ENCODE measurements at regions not wholly inside any gene's neighbourhood (a gene's known extent, or its start where the extent isn't known, plus 50 kb on each side); places are given as distances from the start of the nearest gene placed in this dataset.
"Not testable (repeated sequence)": the region's sequence is repeated elsewhere in the genome, so short reads cannot be mapped to it uniquely, and the experiment has no call there.

GRCh38 chr13:88459331-88459730 lies 788.2 kb downstream of the SLITRK5 start:
- Mint-ChIP-seq H3K27me3 (no peaks in the 10 kb centered on the region), H3K27ac (no peak overlapping the region), H3K9me3 (peaks cover 0 to 7% (median 0%) of the 10 kb centered on the region in 3 donors), H3K4me3 (no peak overlapping the region), H3K4me1 (peaks cover 0 to 3% (median 0%) of the 10 kb centered on the region in 3 donors), H3K36me3 (no peaks in the 10 kb centered on the region)

- Mint-ChIP-seq H3K4me3 (no peak overlapping the region), H3K27ac (no peak overlapping the region), H3K4me1 (peaks cover 0 to 3% (median 0%) of the 10 kb centered on the region in 3 donors), H3K36me3 (no peaks in the 10 kb centered on the region), H3K9me3 (peaks cover 0 to 3% (median 0%) of the 10 kb centered on the region in 3 donors), H3K27me3 (no peaks in the 10 kb centered on the region)
Observed at GRCh38 chr13:88461272-88462009, 790.3 kb downstream of the SLITRK5 start.

GRCh38 chr13:88464851-88465250 lies 793.7 kb downstream of the SLITRK5 start:
- peaks cover 0 to 3% (median 0%) of the 10 kb centered on the region in 3 donors for H3K9me3 Mint-ChIP-seq
- H3K4me3 Mint-ChIP-seq, result no peak overlapping the region
- no peaks in the 10 kb centered on the region for H3K27me3 Mint-ChIP-seq
- no peaks in the 10 kb centered on the region for H3K36me3 Mint-ChIP-seq
- H3K4me1 Mint-ChIP-seq, result peaks cover 0 to 3% (median 0%) of the 10 kb centered on the region in 3 donors
- H3K27ac Mint-ChIP-seq, result no peak overlapping the region

GRCh38 chr13:88472316-88472715 lies 801.1 kb downstream of the SLITRK5 start:
- H3K27ac Mint-ChIP-seq, result no peak overlapping the region
- H3K4me3 Mint-ChIP-seq, result no peak overlapping the region
- no peaks in the 10 kb centered on the region for H3K4me1 Mint-ChIP-seq
- no peaks in the 10 kb centered on the region for H3K36me3 Mint-ChIP-seq
- H3K9me3 Mint-ChIP-seq, result no peaks in the 10 kb centered on the region
- H3K27me3 Mint-ChIP-seq, result no peaks in the 10 kb centered on the region

- Mint-ChIP-seq H3K4me3 (no peak overlapping the region), H3K27ac (no peak overlapping the region), H3K36me3 (no peaks in the 10 kb centered on the region), H3K27me3 (no peaks in the 10 kb centered on the region), H3K4me1 (peaks cover 0 to 3% (median 0%) of the 10 kb centered on the region in 3 donors), H3K9me3 (peaks cover 0 to 13% (median 4%) of the 10 kb centered on the region in 3 donors)
Observed at GRCh38 chr13:88483202-88483601, 812.0 kb downstream of the SLITRK5 start.

- Mint-ChIP-seq H3K36me3 (no peaks in the 10 kb centered on the region), H3K4me3 (no peak overlapping the region), H3K27me3 (no peaks in the 10 kb centered on the region), H3K4me1 (no peaks in the 10 kb centered on the region), H3K27ac (no peak overlapping the region), H3K9me3 (peaks cover 3 to 28% (median 11%) of the 10 kb centered on the region in 3 donors)
Observed at GRCh38 chr13:88507909-88508308, 836.7 kb downstream of the SLITRK5 start.

- peaks cover 1 to 19% (median 7%) of the 10 kb centered on the region in 3 donors for H3K9me3 Mint-ChIP-seq
- not testable (repeated sequence) for H3K27ac Mint-ChIP-seq, H3K27me3 Mint-ChIP-seq, H3K4me1 Mint-ChIP-seq, H3K36me3 Mint-ChIP-seq
- H3K4me3 Mint-ChIP-seq, result peak overlapping the region in 1 of 4 donors; percentile 40
Observed at GRCh38 chr13:88512993-88513392, 841.8 kb downstream of the SLITRK5 start.

GRCh38 chr13:88526186-88526852 lies 855.1 kb downstream of the SLITRK5 start:
- no peak overlapping the region for H3K4me3 Mint-ChIP-seq
- no peaks in the 10 kb centered on the region for H3K4me1 Mint-ChIP-seq
- H3K27ac Mint-ChIP-seq, result peak overlapping the region in 1 of 3 donors; percentile 25
- H3K27me3 Mint-ChIP-seq, result no peaks in the 10 kb centered on the region
- no peaks in the 10 kb centered on the region for H3K36me3 Mint-ChIP-seq
- H3K9me3 Mint-ChIP-seq, result peaks cover 0 to 10% (median 4%) of the 10 kb centered on the region in 3 donors

GRCh38 chr13:88526853-88527215 lies 855.7 kb downstream of the SLITRK5 start:
- peaks cover 0 to 9% (median 4%) of the 10 kb centered on the region in 3 donors for H3K9me3 Mint-ChIP-seq
- no peaks in the 10 kb centered on the region for H3K36me3 Mint-ChIP-seq
- no peak overlapping the region for H3K27ac Mint-ChIP-seq
- no peaks in the 10 kb centered on the region for H3K4me1 Mint-ChIP-seq
- H3K27me3 Mint-ChIP-seq, result no peaks in the 10 kb centered on the region
- H3K4me3 Mint-ChIP-seq, result no peak overlapping the region

GRCh38 chr13:88541994-88542393 lies 870.8 kb downstream of the SLITRK5 start:
- H3K9me3 Mint-ChIP-seq, result peaks cover 0 to 3% (median 2%) of the 10 kb centered on the region in 3 donors
- H3K27me3 Mint-ChIP-seq, result no peaks in the 10 kb centered on the region
- H3K4me3 Mint-ChIP-seq, result no peak overlapping the region
- H3K36me3 Mint-ChIP-seq, result no peaks in the 10 kb centered on the region
- no peak overlapping the region for H3K27ac Mint-ChIP-seq
- H3K4me1 Mint-ChIP-seq, result no peaks in the 10 kb centered on the region

GRCh38 chr13:88544836-88545235 lies 873.7 kb downstream of the SLITRK5 start:
- H3K27ac Mint-ChIP-seq, result no peak overlapping the region
- H3K4me3 Mint-ChIP-seq, result no peak overlapping the region

GRCh38 chr13:88552966-88553365 lies 881.8 kb downstream of the SLITRK5 start:
- Mint-ChIP-seq H3K27ac (peak overlapping the region in 1 of 3 donors; percentile 9), H3K9me3 (peaks cover 1 to 6% (median 5%) of the 10 kb centered on the region in 3 donors), H3K27me3 (no peaks in the 10 kb centered on the region), H3K4me3 (no peak overlapping the region), H3K36me3 (no peaks in the 10 kb centered on the region), H3K4me1 (no peaks in the 10 kb centered on the region)

More at GRCh38 chr13:88544836-88545235, 873.7 kb downstream of the SLITRK5 start:
- Mint-ChIP-seq H3K27me3 (no peaks in the 10 kb centered on the region), H3K4me1 (no peaks in the 10 kb centered on the region), H3K36me3 (no peaks in the 10 kb centered on the region), H3K9me3 (peaks cover 0 to 5% (median 0%) of the 10 kb centered on the region in 3 donors)

- H3K27ac Mint-ChIP-seq, result no peak overlapping the region
- H3K27me3 Mint-ChIP-seq, result no peaks in the 10 kb centered on the region
- no peaks in the 10 kb centered on the region for H3K4me1 Mint-ChIP-seq
- H3K4me3 Mint-ChIP-seq, result no peak overlapping the region
- H3K9me3 Mint-ChIP-seq, result peaks cover 0 to 3% (median 2%) of the 10 kb centered on the region in 3 donors
- H3K36me3 Mint-ChIP-seq, result no peaks in the 10 kb centered on the region
Observed at GRCh38 chr13:88565566-88565965, 894.4 kb downstream of the SLITRK5 start.

GRCh38 chr13:88585861-88586260 lies 914.7 kb downstream of the SLITRK5 start:
- Mint-ChIP-seq H3K4me3 (no peak overlapping the region), H3K27ac (no peak overlapping the region), H3K36me3 (no peaks in the 10 kb centered on the region), H3K27me3 (no peaks in the 10 kb centered on the region), H3K9me3 (peaks cover 0 to 16% (median 0%) of the 10 kb centered on the region in 3 donors), H3K4me1 (no peaks in the 10 kb centered on the region)

- peaks cover 0 to 13% (median 0%) of the 10 kb centered on the region in 3 donors for H3K9me3 Mint-ChIP-seq
- H3K27ac Mint-ChIP-seq, result no peak overlapping the region
- no peaks in the 10 kb centered on the region for H3K36me3 Mint-ChIP-seq
Observed at GRCh38 chr13:88586263-88586662, 915.1 kb downstream of the SLITRK5 start.

More at GRCh38 chr13:88586263-88586662, 915.1 kb downstream of the SLITRK5 start:
- Mint-ChIP-seq H3K27me3 (no peaks in the 10 kb centered on the region), H3K4me3 (no peak overlapping the region), H3K4me1 (no peaks in the 10 kb centered on the region)
